OCI-M2 (cell line): ENCODE measurements at regions not wholly inside any gene's neighbourhood (a gene's known extent, or its start where the extent isn't known, plus 50 kb on each side); places are given as distances from the start of the nearest gene placed in this dataset.

ENCODE experiments used
- DNase-seq: peaks from one replicate; lab custom pipeline; 2025; ENCODE audit not compliant: unreplicated experiment; lab: John Stamatoyannopoulos, UW

- no peak for DNase-seq
Observed at GRCh38 chr10:10432296-10433035, 585.2 kb upstream of the CELF2 start.

GRCh38 chr10:10434312-10434711 is 583.4 kb upstream of the CELF2 start:
- no peak for DNase-seq

DNA sequence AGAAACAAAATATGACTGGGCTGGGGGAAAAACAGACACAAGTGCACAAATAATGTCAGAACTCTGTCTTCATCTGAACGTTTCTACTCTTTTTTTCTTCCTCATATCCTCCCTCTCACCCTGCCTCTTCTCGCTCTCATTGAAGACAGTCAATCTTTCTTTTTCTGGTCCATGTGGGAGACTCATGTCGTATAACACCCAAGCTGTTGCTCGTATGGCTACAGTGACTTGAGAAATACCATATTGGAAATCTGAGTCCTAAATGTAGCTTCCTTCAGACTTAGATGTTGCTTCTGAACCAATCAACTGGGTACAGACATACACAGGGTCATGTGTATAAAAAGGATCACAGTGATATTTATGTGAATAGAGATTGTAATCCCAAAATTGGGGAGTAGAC is 579.8 kb upstream of the CELF2 start:
- DNase-seq = no peak

DNA sequence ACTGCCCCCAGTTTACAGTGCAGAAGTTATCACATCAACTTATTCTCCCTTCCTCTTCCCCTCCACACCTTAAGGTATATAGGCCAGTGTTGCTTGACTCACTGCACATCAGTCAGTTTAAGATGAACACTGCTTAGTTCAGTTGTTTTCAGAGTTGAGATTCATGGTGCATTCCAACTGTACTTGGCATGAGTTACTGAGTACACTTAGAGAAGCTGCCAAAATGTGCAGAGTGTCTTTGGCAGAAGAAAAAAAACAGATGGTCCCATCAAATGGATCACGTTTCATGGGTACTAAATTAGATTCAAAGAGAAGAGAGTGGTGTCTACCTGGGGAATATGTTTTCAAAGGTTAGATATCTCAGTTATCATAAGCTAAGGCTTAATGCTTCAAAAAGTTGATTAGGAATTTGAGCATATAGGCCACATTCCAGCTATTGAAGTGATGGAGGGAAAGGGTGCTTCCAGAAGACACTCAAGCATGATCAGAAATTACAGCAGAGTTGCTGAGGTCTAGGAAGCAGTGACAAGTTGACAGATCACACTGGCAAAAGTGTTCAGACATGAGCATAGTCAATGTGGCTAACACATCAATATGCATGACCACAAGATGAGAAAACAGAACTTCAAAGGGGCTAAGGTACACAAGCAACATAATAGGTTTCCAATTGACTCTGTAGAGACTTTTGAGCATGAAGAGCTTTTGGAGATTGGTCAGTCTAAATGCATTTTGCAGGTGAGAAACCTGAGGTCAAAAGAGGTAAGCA is 579.2 kb upstream of the CELF2 start:
- DNase-seq = no peak

DNA sequence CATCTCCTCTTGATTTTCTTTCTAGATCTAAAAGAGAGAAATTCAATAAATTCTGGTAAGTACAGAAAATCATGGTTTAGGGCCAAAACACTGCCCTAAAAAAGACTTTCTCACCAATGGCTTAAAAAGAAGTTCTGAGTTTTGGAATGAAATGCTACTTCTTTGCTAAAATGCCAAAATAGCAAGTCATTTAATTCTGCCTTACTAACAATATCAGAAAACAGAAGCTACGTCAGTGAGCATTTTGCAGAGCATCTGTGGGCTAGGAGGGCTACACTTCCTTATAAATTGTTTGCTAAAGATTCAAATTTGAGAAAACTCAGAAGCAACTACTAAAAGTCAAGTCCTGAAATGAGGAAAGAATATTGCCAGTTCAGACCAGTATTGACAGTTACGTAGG is 560.8 kb upstream of the CELF2 start:
- no peak for DNase-seq

GRCh38 chr10:10460451-10460850 is 557.2 kb upstream of the CELF2 start:
- DNase-seq = no peak

- no peak for DNase-seq
Observed at GRCh38 chr10:10462151-10462941, 555.3 kb upstream of the CELF2 start.

- no peak for DNase-seq
Observed at GRCh38 chr10:10471758-10472157, 545.9 kb upstream of the CELF2 start.

DNA sequence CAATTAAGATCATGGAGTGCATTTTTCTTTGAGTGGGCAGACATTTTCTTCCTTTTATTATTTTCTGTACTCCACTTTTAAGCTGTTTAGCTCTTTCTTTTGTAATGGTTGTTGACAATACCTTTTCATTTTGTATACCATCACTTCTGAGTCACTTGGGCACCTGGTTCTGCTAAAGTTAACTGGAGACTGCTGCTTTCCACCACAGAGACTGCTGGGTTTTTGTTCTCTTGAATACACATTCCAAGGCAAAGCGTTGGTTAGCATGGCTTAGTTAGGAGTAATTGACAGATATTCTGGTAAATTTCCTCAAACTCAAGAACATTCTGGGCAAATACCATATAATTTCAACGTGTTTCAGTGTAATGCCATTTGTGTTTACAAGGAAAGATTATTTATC is 541.9 kb upstream of the CELF2 start:
- DNase-seq = no peak

- DNase-seq = no peak
Observed at GRCh38 chr10:10477844-10478243, 539.8 kb upstream of the CELF2 start.

DNA sequence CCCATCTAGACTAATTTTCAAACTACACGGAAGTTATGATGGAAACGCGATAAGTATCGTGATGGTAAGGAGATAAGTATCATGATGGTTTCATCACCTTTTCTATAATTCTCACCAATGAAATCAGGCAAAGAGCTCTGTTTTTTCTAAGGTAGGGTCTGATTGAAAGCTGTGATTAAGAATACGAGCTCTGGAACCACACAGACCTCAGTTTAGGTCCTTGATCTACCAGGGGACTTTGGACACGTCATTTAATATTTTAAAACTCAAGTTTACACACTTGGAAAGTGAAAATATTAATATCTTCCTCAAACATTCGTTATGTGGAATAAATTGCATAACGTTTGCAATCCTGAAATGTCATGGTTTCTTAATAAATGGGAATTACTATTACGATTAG is 538.2 kb upstream of the CELF2 start:
- DNase-seq = no peak

GRCh38 chr10:10482613-10483012 is 535.1 kb upstream of the CELF2 start:
- no peak for DNase-seq

DNA sequence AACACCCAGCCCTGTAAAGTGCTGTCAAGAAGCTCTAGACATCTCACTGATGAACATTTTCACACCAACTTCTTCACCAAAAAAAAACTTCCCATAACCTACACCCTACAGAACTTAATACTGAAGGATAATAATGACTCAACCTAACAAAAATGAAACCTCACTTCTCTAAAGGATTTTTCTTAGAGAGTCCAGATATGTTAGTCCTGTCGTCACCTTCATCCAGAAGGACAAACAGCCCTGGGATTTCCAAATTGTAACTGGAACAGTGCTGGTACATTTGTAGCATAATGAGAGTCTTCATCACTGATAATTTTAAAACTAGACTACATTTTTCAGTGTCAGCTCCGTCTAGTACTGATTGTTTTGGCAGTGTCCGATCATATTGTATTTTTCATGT is 528.6 kb upstream of the CELF2 start:
- DNase-seq = no peak

DNA sequence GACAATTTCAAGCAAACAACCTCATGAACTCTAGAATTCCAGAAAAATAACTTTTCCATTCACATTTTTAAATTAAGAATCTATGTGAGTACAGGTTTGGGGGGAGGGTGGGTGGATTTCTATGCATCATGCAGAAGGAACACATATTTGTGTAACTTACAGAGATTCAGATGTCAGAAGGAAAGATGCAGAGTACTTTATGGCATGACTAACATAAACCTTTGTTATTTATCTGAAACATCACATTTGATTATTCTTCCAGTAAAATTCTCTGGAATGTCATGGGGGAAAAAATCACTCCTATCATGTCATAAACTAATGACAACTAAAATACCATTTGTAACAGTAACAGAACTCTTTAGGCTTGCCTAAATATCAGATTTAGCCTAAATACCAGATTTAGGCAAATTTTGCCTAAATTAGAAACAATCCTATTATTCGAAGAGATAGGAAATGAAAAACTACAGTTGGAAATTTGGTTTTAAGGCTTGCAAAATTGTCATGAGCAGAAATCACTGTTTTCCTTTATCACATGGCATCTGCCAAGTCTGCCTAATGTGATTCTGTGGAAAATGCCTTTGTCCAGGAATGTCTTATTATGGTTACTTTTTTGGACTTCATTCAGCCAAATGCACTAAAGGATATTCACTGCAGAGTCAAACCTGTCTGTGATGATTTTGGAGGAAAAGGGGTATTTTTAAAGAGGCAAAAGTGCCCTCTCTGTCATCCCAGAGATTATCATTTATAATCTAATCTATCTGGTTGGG is 527.7 kb upstream of the CELF2 start:
- no peak for DNase-seq

GRCh38 chr10:10490581-10490980 is 527.1 kb upstream of the CELF2 start:
- no peak for DNase-seq

DNA sequence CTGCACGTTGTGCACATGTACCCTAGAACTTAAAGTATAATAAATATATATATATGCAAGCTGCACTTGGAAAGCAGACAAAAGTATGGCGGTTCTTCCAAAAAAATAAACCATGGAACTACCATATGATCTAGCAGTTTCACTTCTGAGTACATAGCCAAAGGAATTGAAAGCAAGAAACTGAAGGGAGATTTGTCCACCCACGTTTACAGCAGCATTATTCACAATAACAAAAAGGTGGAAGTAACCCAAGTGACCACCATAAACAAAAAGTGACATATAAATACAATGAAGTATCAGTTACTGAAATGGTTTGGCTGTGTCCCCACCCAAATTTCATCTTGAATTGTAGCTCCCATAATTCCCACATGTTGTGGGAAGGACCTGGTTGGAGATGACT is 525.3 kb upstream of the CELF2 start:
- DNase-seq = no peak

DNA sequence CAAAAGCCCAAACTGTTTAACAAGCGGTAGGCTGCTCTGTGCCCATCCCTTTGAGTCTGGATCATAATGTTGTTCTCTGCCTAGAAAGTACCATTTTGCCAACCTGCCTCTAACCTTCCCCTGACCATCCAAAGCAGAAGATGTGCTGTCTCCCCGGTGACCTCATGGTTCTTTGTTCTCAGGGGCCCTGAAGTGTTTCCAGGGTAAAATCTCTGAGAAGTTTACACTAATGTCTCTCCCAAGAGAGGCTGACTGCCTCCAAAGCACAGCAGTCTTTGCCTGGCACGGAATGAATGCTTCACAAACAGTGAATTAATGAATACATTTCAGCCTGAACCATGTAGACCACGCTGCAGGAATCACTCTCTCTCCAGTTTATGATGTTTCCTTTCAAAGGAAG is 523.8 kb upstream of the CELF2 start:
- DNase-seq = no peak

DNA sequence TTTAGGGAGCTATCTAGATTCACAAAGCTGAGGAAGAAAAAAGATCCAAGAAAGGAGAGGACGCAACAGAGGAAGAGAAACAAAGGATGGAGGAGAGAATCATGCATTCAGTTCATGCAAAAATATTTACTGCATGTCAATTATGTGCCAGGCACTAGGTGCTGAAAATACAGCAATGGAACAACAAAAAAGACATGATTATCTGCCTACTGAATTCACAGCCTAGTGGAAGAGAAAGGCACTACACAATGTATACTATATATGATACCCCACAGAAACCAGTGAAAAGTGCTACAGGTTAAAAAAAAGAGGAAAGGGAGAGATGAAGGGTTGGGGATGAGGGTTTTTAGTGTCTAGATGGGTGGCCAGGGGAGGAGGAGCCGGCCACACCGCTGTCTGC is 520.4 kb upstream of the CELF2 start:
- no peak for DNase-seq

GRCh38 chr10:10498781-10499180 is 518.9 kb upstream of the CELF2 start:
- DNase-seq = no peak

- no peak for DNase-seq
Observed at GRCh38 chr10:10499839-10500238, 517.8 kb upstream of the CELF2 start.

- DNase-seq = no peak
Observed at GRCh38 chr10:10500937-10501336, 516.7 kb upstream of the CELF2 start.
